ENCODE measurements at regions not wholly inside any gene's neighbourhood (a gene's known extent, or its start where the extent isn't known, plus 50 kb on each side); places are given as distances from the start of the nearest gene placed in this dataset.

DNA sequence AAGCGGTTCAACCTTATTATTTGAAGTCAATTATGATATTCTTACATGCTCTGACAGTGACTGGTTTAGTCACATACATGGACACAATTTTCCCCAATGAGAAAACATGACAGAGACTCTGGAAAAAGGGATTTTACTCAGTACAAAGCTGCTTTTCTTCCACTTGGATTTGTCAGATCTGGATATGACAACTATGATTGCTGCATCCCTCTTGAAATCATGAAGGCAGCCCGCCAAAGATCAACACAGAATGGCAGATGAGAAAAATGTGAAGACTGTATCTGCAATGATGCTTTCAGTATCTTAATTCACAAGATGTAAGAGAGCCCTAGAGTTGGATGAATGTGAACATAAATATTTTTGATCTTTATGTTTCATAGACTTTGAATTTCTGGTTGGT lies 439.6 kb downstream of the CDH8 start:
- TF ChIP-seq, protein P1, sequence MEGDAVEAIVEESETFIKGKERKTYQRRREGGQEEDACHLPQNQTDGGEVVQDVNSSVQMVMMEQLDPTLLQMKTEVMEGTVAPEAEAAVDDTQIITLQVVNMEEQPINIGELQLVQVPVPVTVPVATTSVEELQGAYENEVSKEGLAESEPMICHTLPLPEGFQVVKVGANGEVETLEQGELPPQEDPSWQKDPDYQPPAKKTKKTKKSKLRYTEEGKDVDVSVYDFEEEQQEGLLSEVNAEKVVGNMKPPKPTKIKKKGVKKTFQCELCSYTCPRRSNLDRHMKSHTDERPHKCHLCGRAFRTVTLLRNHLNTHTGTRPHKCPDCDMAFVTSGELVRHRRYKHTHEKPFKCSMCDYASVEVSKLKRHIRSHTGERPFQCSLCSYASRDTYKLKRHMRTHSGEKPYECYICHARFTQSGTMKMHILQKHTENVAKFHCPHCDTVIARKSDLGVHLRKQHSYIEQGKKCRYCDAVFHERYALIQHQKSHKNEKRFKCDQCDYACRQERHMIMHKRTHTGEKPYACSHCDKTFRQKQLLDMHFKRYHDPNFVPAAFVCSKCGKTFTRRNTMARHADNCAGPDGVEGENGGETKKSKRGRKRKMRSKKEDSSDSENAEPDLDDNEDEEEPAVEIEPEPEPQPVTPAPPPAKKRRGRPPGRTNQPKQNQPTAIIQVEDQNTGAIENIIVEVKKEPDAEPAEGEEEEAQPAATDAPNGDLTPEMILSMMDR (IDR thresholded peaks at IDR 0.05; ENCODE audit: control insufficient read depth, extremely low read depth, insufficient read depth) = no peak
- H3K4me3 ChIP-seq (ENCODE audit: low read depth, low read length) = no peak overlapping the region

DNA sequence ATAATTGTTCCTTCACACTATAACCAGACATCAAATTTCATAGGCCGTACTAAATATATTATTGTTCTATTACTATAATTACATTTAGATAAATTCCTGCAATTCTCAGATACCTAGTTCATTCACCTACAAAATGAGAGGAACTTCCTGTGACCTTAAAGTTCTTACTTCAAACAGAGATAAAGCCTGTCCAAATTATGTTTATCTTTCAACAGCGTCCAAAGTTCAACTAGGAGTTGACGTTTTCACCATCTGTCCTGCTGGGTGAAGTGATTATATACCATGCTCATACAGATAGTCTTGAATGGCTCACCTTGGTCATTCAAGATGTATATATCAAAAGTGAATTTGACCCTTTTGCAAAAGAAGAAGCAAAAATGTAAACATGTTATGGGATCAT lies 440.6 kb downstream of the CDH8 start:
- TF ChIP-seq, protein P1 (IDR thresholded peaks at IDR 0.05; ENCODE audit: control insufficient read depth, extremely low read depth, insufficient read depth) = no peak
- no peak for DNase-seq (ENCODE audit: low read depth)
- H3K4me3 ChIP-seq (ENCODE audit: low read depth, low read length) = no peak overlapping the region

More for the DNA sequence above, 439.6 kb downstream of the CDH8 start:
- DNase-seq (ENCODE audit: low read depth) = no peak

DNA sequence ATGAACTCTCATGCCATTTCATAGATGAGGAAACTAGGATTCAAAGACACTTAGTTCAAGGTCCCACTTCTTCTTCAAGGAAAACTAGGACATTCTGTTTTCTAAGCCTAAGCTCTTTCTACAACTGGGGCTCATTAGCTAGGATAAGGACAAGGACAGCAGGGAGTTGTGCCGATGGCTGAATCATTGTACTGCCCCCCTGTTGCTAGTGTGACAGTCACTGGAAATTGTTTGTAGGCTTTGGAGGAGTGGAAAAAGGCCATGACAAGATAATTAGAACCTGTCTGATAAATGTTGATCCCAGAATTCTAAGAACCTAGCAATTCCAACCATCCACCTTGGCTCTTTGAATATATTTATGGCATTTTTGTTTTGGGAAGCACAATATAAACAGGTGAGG lies 445.7 kb downstream of the CDH8 start:
- no peak for DNase-seq (ENCODE audit: low read depth)
- TF ChIP-seq, protein P1 (IDR thresholded peaks at IDR 0.05; ENCODE audit: control insufficient read depth, extremely low read depth, insufficient read depth) = no peak
- H3K4me3 ChIP-seq (ENCODE audit: low read depth, low read length) = no peak overlapping the region

DNA sequence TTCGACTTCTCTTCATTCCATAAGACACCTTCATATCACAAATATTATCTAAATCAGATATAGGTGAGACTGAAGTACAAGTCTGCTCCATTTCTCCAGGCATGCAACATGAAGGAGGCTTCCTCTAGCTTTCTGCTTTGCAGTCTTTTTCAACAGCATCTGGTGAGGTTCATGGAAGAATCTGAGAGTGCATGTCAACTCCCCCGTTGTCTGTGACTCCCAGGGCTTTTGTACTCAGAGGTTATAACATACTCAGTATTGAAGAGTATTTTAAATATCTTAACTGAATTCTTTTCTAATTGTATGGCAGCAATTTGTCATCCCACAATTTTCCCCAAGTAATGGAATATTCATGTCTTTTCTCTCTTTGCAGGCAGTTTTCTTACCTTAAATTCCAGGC lies 448.7 kb downstream of the CDH8 start:
- TF ChIP-seq, protein P1 (IDR thresholded peaks at IDR 0.05; ENCODE audit: control insufficient read depth, extremely low read depth, insufficient read depth) = no peak
- H3K4me3 ChIP-seq (ENCODE audit: low read depth, low read length) = no peak overlapping the region
- no peak for DNase-seq (ENCODE audit: low read depth)

DNA sequence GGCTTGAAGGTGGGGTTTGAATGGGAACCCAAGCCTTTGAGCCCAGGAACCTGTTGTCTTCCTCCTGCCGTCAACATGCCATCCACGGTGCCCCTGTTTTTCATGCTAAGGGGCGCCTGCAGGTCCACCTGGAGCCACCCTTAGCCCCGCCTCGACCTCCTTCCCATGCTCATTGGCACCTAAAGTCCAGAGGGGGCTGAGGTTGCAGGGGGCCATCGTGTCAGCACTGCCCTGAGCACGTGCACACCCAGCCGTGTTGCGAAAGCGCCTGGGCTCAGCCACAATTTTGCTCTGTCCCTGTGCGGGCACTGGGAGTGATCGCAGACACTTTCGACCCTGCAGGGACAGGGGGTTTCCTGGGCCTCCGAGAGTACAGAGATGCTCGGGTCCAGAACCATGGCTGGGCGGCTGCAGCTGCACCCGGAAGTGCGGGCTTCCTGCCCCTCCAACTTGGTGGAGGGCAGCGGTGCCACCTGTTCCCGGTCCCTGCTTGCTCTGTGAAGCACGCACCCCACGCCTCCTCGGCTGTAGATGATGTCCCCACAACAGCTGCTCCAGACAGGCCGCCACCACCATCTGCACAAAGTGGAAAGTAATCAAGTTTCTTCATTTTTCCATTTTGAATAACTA lies 454.7 kb downstream of the CDH8 start:
- H3K4me3 ChIP-seq (ENCODE audit: low read depth, low read length) = no peak overlapping the region
- TF ChIP-seq, protein P1 (IDR thresholded peaks at IDR 0.05; ENCODE audit: control insufficient read depth, extremely low read depth, insufficient read depth) = no peak
- DNase-seq (ENCODE audit: low read depth) = no peak

DNA sequence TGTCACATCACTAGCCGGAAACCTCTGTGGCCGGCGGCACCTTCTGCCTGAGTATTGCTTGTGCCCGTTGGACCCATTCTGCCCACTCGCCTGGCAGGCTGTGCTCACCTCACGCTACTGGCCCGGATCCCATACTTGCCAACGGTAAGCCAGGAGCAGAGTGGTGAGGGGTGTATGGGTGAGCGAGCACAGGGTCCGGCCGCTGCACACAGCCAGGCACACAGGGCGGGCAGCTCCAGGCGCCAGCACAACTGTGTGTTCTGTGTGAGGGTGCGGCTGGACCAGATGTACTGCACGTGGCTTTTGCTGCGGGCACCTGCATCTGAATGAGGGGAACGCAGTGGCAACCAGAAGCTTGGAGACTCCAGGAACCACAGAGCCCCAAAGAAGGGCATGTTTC lies 455.7 kb downstream of the CDH8 start:
- no peak overlapping the region for H3K4me3 ChIP-seq (ENCODE audit: low read depth, low read length)
- TF ChIP-seq, protein P1 (IDR thresholded peaks at IDR 0.05; ENCODE audit: control insufficient read depth, extremely low read depth, insufficient read depth) = no peak
- no peak for DNase-seq (ENCODE audit: low read depth)

DNA sequence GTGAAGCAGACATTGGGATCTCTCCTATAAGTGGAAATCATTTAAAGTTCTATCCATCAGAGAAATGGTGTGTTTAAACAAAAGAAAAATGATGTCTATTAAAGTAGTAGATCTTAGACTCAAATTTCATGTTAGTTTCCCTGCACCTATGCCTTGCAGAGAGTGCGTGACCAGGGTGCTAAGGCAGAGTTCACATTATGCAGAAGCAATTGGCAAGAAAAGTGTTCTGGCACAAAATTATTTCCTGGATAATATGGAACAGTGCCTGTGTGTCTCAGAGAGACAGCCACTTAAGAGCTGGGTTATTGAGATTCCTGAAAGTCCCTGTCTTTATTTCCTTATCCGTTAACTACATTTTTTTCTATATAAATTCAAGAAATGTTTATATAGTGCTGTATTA lies 457.0 kb downstream of the CDH8 start:
- TF ChIP-seq, protein P1 (IDR thresholded peaks at IDR 0.05; ENCODE audit: control insufficient read depth, extremely low read depth, insufficient read depth) = no peak
- no peak overlapping the region for H3K4me3 ChIP-seq (ENCODE audit: low read depth, low read length)
- DNase-seq (ENCODE audit: low read depth) = peak; percentile 10

Data from LNCaP clone FGC (cell line).